Esophagus muscularis mucosa (tissue), 4 donors: ENCODE measurements at regions not wholly inside any gene's neighbourhood (a gene's known extent, or its start where the extent isn't known, plus 50 kb on each side); places are given as distances from the start of the nearest gene placed in this dataset.

Source experiments
- DNase-seq: peaks from one replicate; pipeline ENCODE4 v3.0.0-alpha.2; 2017; ENCODE audit errors: extremely low spot score
- H3K27ac ChIP-seq, 4 donors: fragments of 200-600 bp; sonication (generic); replicated peaks in 1 of 4; 1 replicate in 3 of 4; 2 replicates in 1 of 4; pipeline ENCODE4 v1.5.1; 2016 to 2019; ENCODE audit warnings: mild to moderate bottlenecking in 1 of 4
- H3K27me3 ChIP-seq, 4 donors: fragments of 200-600 bp; sonication (generic); one replicate each; pipeline versions ENCODE4 v1.5.1 to v1.6.0; 2016 to 2019
- H3K36me3 ChIP-seq, 4 donors: fragments of 200-600 bp; sonication (generic); one replicate each; pipeline ENCODE4 v1.5.1; 2016 to 2019
- H3K4me1 ChIP-seq, 4 donors: fragments of 200-600 bp; sonication (generic); one replicate each; pipeline ENCODE4 v1.5.1; 2016 to 2019
- H3K4me3 ChIP-seq, 4 donors: fragments of 200-600 bp; sonication (generic); 1 replicate in 2 of 4; 2 replicates in 2 of 4; pipeline ENCODE4 v1.5.1; 2016 to 2019; ENCODE audit warnings: mild to moderate bottlenecking in 4 of 4, moderate library complexity in 1 of 4
- H3K9me3 ChIP-seq, 4 donors: fragments of 200-600 bp; sonication (generic); 1 replicate in 3 of 4; 2 replicates in 1 of 4; pipeline ENCODE4 v1.5.1; 2016 to 2019
- EP300 ChIP-seq: sonication (generic); formaldehyde crosslinking; IDR thresholded peaks from one replicate; pipeline ENCODE4 v1.6.1; 2017; ENCODE audit warnings: antibody characterized with exemption
- POLR2A ChIP-seq: fragments of 450-650 bp; IDR thresholded peaks from one replicate; pipeline ENCODE4 v1.6.1; 2017; ENCODE audit warnings: antibody characterized with exemption, moderate library complexity, mild to moderate bottlenecking, low read depth
- POLR2AphosphoS5 ChIP-seq, 2 donors: sonication (generic); formaldehyde crosslinking; IDR thresholded peaks; one replicate each; pipeline ENCODE4 v1.6.1; 2017; ENCODE audit warnings: antibody characterized with exemption in 2 of 2
- WGBS: methylation state at CpG from one replicate; pipeline ENCODE4 v1.1.5; 2018; 5-methylcytosine and 5-hydroxymethylcytosine counted together
- intact Hi-C: fragments of 100-400 bp; cut with DNase I; formaldehyde crosslinking; loops from one replicate; pipeline ENCODE4 v1.15.1; 2023
- TF ChIP-seq, protein P1 (sequence below), 3 experiments: fragments of 200-600 bp in 2 of 3; fragments of 450-650 bp in 1 of 3; sonication (generic) in 2 of 3; IDR thresholded peaks; one replicate each; pipeline ENCODE4 v1.5.1; 2017 to 2019; ENCODE audit warnings: antibody characterized with exemption in 3 of 3, mild to moderate bottlenecking in 2 of 3, moderate library complexity in 1 of 3

DNA sequence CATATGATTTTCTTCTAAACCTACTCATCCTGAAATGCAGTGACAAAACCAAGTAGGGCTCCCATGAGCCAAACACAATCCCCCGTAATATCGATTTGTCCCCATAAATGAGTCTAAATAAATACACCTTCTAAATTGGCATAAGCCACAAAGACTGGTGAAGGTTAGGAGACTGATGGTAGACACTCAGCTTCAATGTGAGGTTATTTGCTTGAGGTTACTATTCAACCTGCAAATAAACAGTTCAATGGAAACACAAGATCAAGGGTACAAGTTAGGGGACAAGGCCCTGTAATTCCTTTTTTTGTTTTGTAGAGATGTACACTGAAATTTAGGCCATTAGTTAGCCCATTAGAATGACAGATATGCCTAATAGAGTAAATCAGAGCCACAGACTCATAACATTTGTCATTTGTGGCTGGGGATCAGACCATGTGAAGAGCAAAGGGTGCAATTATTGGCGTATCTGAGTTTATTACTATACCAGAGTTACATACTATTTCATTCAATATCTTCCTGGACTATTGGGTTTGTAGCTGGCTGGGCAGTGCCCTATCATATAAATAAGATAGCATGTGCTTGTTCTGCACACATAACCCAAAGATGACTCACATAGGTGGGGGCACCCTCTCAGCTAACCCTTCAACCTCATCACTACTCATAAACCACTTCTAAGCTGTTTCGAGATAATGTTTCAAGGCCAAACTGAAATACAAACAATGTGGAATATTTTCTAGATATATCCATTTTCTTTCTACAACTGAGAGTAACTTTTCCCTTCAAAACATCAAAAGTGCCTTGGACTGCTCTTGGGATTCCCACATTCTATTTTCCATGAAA, 695.3 kb downstream of the KCNA4 start:
- intact Hi-C loops = no loop called here
- Histone ChIP-seq H3K4me1 (no peaks in the 10 kb centered on the region), H3K27ac (no peak overlapping the region), H3K4me3 (no peak overlapping the region), H3K36me3 (no peaks in the 10 kb centered on the region), H3K9me3 (no peaks in the 10 kb centered on the region), H3K27me3 (no peaks in the 10 kb centered on the region)
- TF ChIP-seq, protein P1, sequence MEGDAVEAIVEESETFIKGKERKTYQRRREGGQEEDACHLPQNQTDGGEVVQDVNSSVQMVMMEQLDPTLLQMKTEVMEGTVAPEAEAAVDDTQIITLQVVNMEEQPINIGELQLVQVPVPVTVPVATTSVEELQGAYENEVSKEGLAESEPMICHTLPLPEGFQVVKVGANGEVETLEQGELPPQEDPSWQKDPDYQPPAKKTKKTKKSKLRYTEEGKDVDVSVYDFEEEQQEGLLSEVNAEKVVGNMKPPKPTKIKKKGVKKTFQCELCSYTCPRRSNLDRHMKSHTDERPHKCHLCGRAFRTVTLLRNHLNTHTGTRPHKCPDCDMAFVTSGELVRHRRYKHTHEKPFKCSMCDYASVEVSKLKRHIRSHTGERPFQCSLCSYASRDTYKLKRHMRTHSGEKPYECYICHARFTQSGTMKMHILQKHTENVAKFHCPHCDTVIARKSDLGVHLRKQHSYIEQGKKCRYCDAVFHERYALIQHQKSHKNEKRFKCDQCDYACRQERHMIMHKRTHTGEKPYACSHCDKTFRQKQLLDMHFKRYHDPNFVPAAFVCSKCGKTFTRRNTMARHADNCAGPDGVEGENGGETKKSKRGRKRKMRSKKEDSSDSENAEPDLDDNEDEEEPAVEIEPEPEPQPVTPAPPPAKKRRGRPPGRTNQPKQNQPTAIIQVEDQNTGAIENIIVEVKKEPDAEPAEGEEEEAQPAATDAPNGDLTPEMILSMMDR (IDR thresholded peaks at IDR 0.05) = no peak
- no peak for TF ChIP-seq POLR2AphosphoS5 (IDR thresholded peaks at IDR 0.05)
- no peak for TF ChIP-seq EP300
- no peak for TF ChIP-seq POLR2A
- 88% methylated on average over 4 of the region's 4 CpGs for WGBS
- DNase-seq = no peak

DNA sequence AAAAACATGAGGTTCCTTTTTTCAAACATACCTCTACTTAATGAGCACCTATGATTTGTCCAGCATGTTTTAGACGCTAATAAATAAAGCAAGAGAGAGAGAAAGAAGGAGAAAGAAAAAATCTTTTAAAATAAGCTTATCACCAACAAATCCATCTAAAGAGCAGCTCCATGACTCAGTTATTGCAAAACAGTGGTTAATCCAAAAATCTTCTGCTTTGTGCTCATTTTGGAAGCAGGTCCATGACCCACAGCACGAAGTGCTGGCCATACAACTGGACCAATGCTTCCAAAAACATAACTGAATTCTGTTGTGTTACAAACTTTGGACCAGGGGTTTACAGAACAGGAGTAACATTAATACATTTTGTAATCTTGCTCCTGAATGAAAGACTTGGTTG, 696.6 kb downstream of the KCNA4 start:
- H3K27ac ChIP-seq = no peak overlapping the region
- H3K27me3 ChIP-seq = no peaks in the 10 kb centered on the region
- DNase-seq = no peak
- H3K9me3 ChIP-seq = no peaks in the 10 kb centered on the region
- H3K36me3 ChIP-seq = no peaks in the 10 kb centered on the region
- TF ChIP-seq, protein P1 (IDR thresholded peaks at IDR 0.05) = no peak
- TF ChIP-seq EP300 (no peak), POLR2A (no peak), POLR2AphosphoS5 (IDR thresholded peaks at IDR 0.05) (no peak)
- intact Hi-C loops = no loop called here
- no peaks in the 10 kb centered on the region for H3K4me1 ChIP-seq
- H3K4me3 ChIP-seq = no peak overlapping the region
- 63% methylated on average over 2 of the region's 2 CpGs for WGBS

DNA sequence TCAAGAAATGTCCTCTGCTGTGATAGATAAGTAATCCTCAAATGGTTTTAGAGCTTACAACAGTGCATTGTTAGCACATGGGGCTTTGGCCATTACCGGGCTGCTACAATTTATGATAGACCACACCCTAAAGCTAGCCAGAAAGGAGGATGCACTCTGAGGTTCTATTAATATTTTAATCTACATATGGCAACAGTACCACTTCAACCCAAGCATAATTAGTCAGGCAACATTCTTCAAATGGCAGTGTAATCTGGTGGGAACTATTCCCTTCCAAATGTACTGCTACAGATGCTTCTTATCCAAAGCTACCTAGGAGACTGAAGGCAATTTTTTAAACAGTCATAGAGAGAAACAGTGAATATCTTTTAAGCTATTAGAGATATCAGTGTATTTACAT, 697.6 kb downstream of the KCNA4 start:
- Histone ChIP-seq H3K4me3 (no peak overlapping the region), H3K36me3 (no peaks in the 10 kb centered on the region), H3K9me3 (no peaks in the 10 kb centered on the region), H3K27ac (no peak overlapping the region), H3K27me3 (no peaks in the 10 kb centered on the region), H3K4me1 (no peaks in the 10 kb centered on the region)
- DNase-seq = no peak
- 80% methylated on average over 1 of the region's 1 CpG for WGBS
- intact Hi-C loops = no loop called here
- TF ChIP-seq, protein P1 (IDR thresholded peaks at IDR 0.05) = no peak
- TF ChIP-seq EP300 (no peak), POLR2AphosphoS5 (IDR thresholded peaks at IDR 0.05) (no peak), POLR2A (no peak)

DNA sequence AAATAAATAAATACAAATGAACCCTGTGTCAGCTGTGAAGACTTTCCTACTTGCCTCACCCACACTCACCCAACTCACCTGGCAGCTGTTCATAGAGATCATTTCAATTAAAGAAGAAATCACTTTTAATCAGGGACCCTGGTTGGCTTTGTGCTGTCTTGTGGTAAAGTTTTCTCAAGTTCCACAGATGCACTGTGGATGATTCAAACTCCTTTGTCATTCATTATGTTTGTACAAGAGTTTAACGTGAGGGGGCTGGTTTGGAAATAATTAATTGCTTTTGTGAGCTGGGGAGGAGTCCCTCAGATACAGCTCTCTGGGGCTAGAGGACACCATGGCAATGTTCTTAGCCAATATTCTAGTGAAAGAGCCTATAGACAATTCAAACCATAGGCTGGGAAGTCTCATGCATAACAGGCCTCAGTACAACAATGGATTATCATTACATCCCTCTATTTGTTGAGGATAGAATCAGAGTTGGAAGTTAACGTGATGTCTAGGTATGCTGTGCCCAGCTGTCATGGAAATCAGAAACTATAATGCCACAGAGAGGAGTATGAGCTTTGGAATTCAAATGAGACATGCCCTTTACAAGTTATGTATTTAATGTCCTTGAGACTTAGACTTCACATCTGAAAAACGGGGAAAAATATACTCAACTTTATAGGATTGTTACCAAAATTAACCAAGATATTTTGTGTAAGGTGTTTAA, 698.5 kb downstream of the KCNA4 start:
- Histone ChIP-seq H3K36me3 (no peaks in the 10 kb centered on the region), H3K4me3 (no peak overlapping the region), H3K4me1 (no peaks in the 10 kb centered on the region), H3K9me3 (no peaks in the 10 kb centered on the region), H3K27ac (no peak overlapping the region), H3K27me3 (no peaks in the 10 kb centered on the region)
- intact Hi-C loops = no loop called here
- WGBS = 76% methylated on average over 3 of the region's 3 CpGs
- TF ChIP-seq EP300 = no peak
- no peak for DNase-seq

DNA sequence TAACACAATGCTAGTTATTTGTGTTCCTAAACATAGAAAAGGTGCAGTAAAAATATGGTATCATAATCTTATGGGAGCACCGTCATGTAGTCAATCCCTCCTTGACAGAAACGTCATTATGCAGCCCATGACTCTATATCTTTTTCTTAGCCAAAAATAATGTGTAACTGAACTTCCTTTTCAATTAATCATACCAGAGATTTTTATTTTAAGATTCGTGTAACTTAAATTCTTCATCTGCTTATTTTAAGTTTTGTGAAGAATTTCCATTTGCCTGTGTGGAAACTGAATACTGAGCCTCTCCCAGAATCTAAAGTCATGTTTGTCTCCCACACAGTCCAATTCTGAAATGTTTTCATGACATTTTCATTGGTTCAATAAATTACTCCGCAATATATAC, 699.1 kb downstream of the KCNA4 start:
- Histone ChIP-seq H3K4me1 (no peaks in the 10 kb centered on the region), H3K27ac (no peak overlapping the region), H3K27me3 (no peaks in the 10 kb centered on the region), H3K9me3 (no peaks in the 10 kb centered on the region), H3K36me3 (no peaks in the 10 kb centered on the region), H3K4me3 (no peak overlapping the region)
- intact Hi-C loops = no loop called here
- WGBS = 64% methylated on average over 4 of the region's 4 CpGs
- DNase-seq = no peak
- TF ChIP-seq, protein P1 (IDR thresholded peaks at IDR 0.05) = no peak
- TF ChIP-seq POLR2A (no peak), EP300 (no peak), POLR2AphosphoS5 (IDR thresholded peaks at IDR 0.05) (no peak)
